Nephron progenitor cell (in vitro differentiated cells): ENCODE measurements at regions not wholly inside any gene's neighbourhood (a gene's known extent, or its start where the extent isn't known, plus 50 kb on each side); places are given as distances from the start of the nearest gene placed in this dataset.

ENCODE experiments used
- DNase-seq: peaks from one replicate; pipeline ENCODE4 v3.0.0; 2021
- H3K27ac Mint-ChIP-seq: 2 replicates; pipeline ENCODE4 v1.8.0; 2021; ENCODE audit warnings: mild to moderate bottlenecking, moderate library complexity, mixed read lengths
- H3K27me3 Mint-ChIP-seq: 2 replicates; pipeline ENCODE4 v1.8.0; 2021; ENCODE audit warnings: mild to moderate bottlenecking, low read depth, mixed read lengths; ENCODE audit not compliant: poor library complexity
- H3K36me3 Mint-ChIP-seq: 2 replicates; pipeline ENCODE4 v1.8.0; 2021; ENCODE audit warnings: low read depth, mixed read lengths
- H3K4me1 Mint-ChIP-seq: 2 replicates; pipeline ENCODE4 v1.8.0; 2021; ENCODE audit warnings: mixed read lengths
- H3K4me3 Mint-ChIP-seq: 2 replicates; pipeline ENCODE4 v1.8.0; 2021; ENCODE audit warnings: mild to moderate bottlenecking, moderate library complexity, mixed read lengths
- H3K9me3 Mint-ChIP-seq: 2 replicates; pipeline ENCODE4 v1.8.0; 2021; ENCODE audit warnings: mild to moderate bottlenecking, moderate library complexity, mixed read lengths
- CTCF ChIP-seq: fragments of 200-600 bp; sonication (generic); IDR thresholded peaks from 2 replicates; pipeline ENCODE4 v1.5.0; 2021; ENCODE audit warnings: antibody characterized with exemption

- Mint-ChIP-seq H3K4me3 (no peak overlapping the region), H3K4me1 (no peaks in the 10 kb centered on the region), H3K27me3 (no peaks in the 10 kb centered on the region), H3K36me3 (no peaks in the 10 kb centered on the region), H3K27ac (no peak overlapping the region), H3K9me3 (no peaks in the 10 kb centered on the region)
- no peak for TF ChIP-seq CTCF
- DNase-seq, result no peak
These were observed 1628.9 kb upstream of the AGA start for GRCh38 chr4:179071131-179071530.

GRCh38 chr4:179076865-179077264, 1634.6 kb upstream of the AGA start:
- H3K4me3 Mint-ChIP-seq, result no peak overlapping the region
- no peaks in the 10 kb centered on the region for H3K9me3 Mint-ChIP-seq
- no peak for TF ChIP-seq CTCF
- no peaks in the 10 kb centered on the region for H3K27me3 Mint-ChIP-seq
- no peak overlapping the region for H3K27ac Mint-ChIP-seq
- DNase-seq, result no peak
- H3K4me1 Mint-ChIP-seq, result no peaks in the 10 kb centered on the region
- H3K36me3 Mint-ChIP-seq, result no peaks in the 10 kb centered on the region

GRCh38 chr4:179095585-179096221, 1653.5 kb upstream of the AGA start:
- H3K9me3 Mint-ChIP-seq, result no peaks in the 10 kb centered on the region
- no peak overlapping the region for H3K27ac Mint-ChIP-seq
- no peak overlapping the region for H3K4me3 Mint-ChIP-seq
- H3K27me3 Mint-ChIP-seq, result no peaks in the 10 kb centered on the region
- no peaks in the 10 kb centered on the region for H3K36me3 Mint-ChIP-seq
- no peaks in the 10 kb centered on the region for H3K4me1 Mint-ChIP-seq
- TF ChIP-seq CTCF, result no peak
- peak; percentile 75 for DNase-seq

- no peak overlapping the region for H3K27ac Mint-ChIP-seq
- H3K4me3 Mint-ChIP-seq, result no peak overlapping the region
- TF ChIP-seq CTCF, result no peak
- no peaks in the 10 kb centered on the region for H3K9me3 Mint-ChIP-seq
- DNase-seq, result peak; percentile 77
- no peaks in the 10 kb centered on the region for H3K4me1 Mint-ChIP-seq
- no peaks in the 10 kb centered on the region for H3K36me3 Mint-ChIP-seq
- no peaks in the 10 kb centered on the region for H3K27me3 Mint-ChIP-seq
These were observed 1655.5 kb upstream of the AGA start for GRCh38 chr4:179097741-179098140.

GRCh38 chr4:179110356-179110755, 1668.1 kb upstream of the AGA start:
- no peak for TF ChIP-seq CTCF
- Mint-ChIP-seq H3K27ac (no peak overlapping the region), H3K27me3 (no peaks in the 10 kb centered on the region), H3K4me3 (no peak overlapping the region), H3K36me3 (no peaks in the 10 kb centered on the region), H3K4me1 (no peaks in the 10 kb centered on the region), H3K9me3 (no peaks in the 10 kb centered on the region)
- no peak for DNase-seq

- no peak overlapping the region for H3K4me3 Mint-ChIP-seq
- no peak for DNase-seq
- no peak overlapping the region for H3K27ac Mint-ChIP-seq
- no peaks in the 10 kb centered on the region for H3K27me3 Mint-ChIP-seq
- no peaks in the 10 kb centered on the region for H3K4me1 Mint-ChIP-seq
- H3K9me3 Mint-ChIP-seq, result no peaks in the 10 kb centered on the region
- no peaks in the 10 kb centered on the region for H3K36me3 Mint-ChIP-seq
- TF ChIP-seq CTCF, result no peak
These were observed 1668.6 kb upstream of the AGA start for GRCh38 chr4:179110816-179111215.
